T-helper 22 cell (primary cell): ENCODE measurements at regions not wholly inside any gene's neighbourhood (a gene's known extent, or its start where the extent isn't known, plus 50 kb on each side); places are given as distances from the start of the nearest gene placed in this dataset.
"Not testable (repeated sequence)": the region's sequence is repeated elsewhere in the genome, so short reads cannot be mapped to it uniquely, and the experiment has no call there.

ENCODE experiments used
- DNase-seq: peaks from one replicate; pipeline ENCODE4 v3.0.0-alpha.2; 2020; ENCODE audit warnings: low read depth

GRCh38 chr3:15903759-15904720, 106.3 kb upstream of the ANKRD28 start:
- no peak for DNase-seq

GRCh38 chr3:15905041-15905440, 107.3 kb upstream of the ANKRD28 start:
- no peak for DNase-seq

GRCh38 chr3:15907403-15907802, 109.6 kb upstream of the ANKRD28 start:
- not testable (repeated sequence) for DNase-seq

- DNase-seq: no peak
Measured at GRCh38 chr3:15918988-15919387, 121.2 kb upstream of the ANKRD28 start.

GRCh38 chr3:15919971-15920370, 122.2 kb upstream of the ANKRD28 start:
- DNase-seq: no peak

GRCh38 chr3:15923640-15924405, 126.0 kb upstream of the ANKRD28 start:
- DNase-seq: no peak

GRCh38 chr3:15924914-15925313, 127.1 kb upstream of the ANKRD28 start:
- DNase-seq: no peak

GRCh38 chr3:15926871-15927270, 129.1 kb upstream of the ANKRD28 start:
- no peak for DNase-seq

GRCh38 chr3:15927969-15928368, 130.2 kb upstream of the ANKRD28 start:
- no peak for DNase-seq

GRCh38 chr3:15929944-15930571, 132.3 kb upstream of the ANKRD28 start:
- no peak for DNase-seq

GRCh38 chr3:15932348-15933300, 134.8 kb upstream of the ANKRD28 start:
- no peak for DNase-seq

GRCh38 chr3:15933439-15934139, 135.8 kb upstream of the ANKRD28 start:
- DNase-seq: no peak

- DNase-seq: no peak
Measured at GRCh38 chr3:15934389-15935195, 136.8 kb upstream of the ANKRD28 start.

- DNase-seq: no peak
Measured at GRCh38 chr3:15936312-15936711, 138.5 kb upstream of the ANKRD28 start.

GRCh38 chr3:15940641-15941040, 142.9 kb upstream of the ANKRD28 start:
- DNase-seq: no peak

GRCh38 chr3:15941457-15941856, 143.7 kb upstream of the ANKRD28 start:
- not testable (repeated sequence) for DNase-seq

- no peak for DNase-seq
Measured at GRCh38 chr3:15941958-15942357, 144.2 kb upstream of the ANKRD28 start.

GRCh38 chr3:15942462-15942861, 144.7 kb upstream of the ANKRD28 start:
- no peak for DNase-seq

- DNase-seq: no peak
Measured at GRCh38 chr3:15942936-15943335, 145.2 kb upstream of the ANKRD28 start.

GRCh38 chr3:15948388-15948787, 150.6 kb upstream of the ANKRD28 start:
- no peak for DNase-seq
